HG03432 (cell line): ENCODE measurements at regions not wholly inside any gene's neighbourhood (a gene's known extent, or its start where the extent isn't known, plus 50 kb on each side); places are given as distances from the start of the nearest gene placed in this dataset.
"Not testable (repeated sequence)": the region's sequence is repeated elsewhere in the genome, so short reads cannot be mapped to it uniquely, and the experiment has no call there.

Experiments used
- ATAC-seq: cut with Tn5 transposase; IDR thresholded peaks from one replicate; pipeline ENCODE4 v1.9.1; 2021; ENCODE audit warnings: mild to moderate bottlenecking, moderate library complexity; ENCODE audit not compliant: unreplicated experiment

GRCh38 chr15:79538527-79538926, 106.4 kb downstream of the MINAR1 start:
- no peak for ATAC-seq

- no peak for ATAC-seq
Measured at GRCh38 chr15:79539401-79539800, 107.3 kb downstream of the MINAR1 start.

GRCh38 chr15:79540551-79540950, 108.4 kb downstream of the MINAR1 start:
- no peak for ATAC-seq

DNA sequence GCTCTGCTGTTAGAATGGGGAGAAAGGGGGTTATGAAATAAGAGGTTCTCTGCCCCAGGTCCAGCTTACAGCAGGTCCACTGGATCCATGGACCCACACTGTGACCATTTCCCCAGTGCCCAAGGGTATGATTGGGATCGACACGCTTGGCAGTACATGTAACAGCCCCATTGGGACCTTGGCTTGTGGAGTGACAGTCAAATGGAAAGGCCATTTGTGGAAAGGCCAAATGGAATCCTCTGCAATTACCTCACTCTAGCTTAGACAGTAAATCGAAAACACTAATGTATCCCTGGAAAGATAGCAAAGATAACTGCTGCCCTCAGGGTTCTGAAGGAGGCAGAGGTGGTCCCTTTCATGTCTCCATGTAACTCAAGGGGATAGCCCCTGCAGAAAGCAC, 109.1 kb downstream of the MINAR1 start:
- no peak for ATAC-seq

- no peak for ATAC-seq
Measured at GRCh38 chr15:79543097-79543496, 111.0 kb downstream of the MINAR1 start.

- ATAC-seq, result no peak
Measured at GRCh38 chr15:79549196-79549595, 117.1 kb downstream of the MINAR1 start.

DNA sequence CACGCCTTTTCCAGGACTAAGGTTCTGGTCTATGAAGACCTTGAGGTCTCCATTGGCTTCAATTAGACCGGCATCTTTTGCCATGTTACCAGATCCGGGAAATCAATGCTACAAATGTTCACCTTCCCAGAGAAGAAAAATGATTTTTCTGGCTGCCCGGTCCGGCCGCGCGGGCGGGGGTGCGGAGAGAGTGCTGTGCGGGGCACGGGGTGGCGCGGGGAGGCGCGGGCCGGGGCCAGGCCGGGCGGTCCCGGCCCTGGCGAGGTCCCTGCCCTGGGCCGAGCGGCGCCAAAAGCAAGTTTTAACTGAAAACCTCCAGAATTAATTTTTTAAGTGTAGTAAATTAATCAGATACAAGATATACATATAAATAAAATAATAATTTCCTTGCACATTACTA, 128.2 kb downstream of the MINAR1 start:
- no peak for ATAC-seq

- no peak for ATAC-seq
Measured at GRCh38 chr15:79561982-79562381, 129.8 kb downstream of the MINAR1 start.

GRCh38 chr15:79562403-79562815, 130.3 kb downstream of the MINAR1 start:
- no peak for ATAC-seq

DNA sequence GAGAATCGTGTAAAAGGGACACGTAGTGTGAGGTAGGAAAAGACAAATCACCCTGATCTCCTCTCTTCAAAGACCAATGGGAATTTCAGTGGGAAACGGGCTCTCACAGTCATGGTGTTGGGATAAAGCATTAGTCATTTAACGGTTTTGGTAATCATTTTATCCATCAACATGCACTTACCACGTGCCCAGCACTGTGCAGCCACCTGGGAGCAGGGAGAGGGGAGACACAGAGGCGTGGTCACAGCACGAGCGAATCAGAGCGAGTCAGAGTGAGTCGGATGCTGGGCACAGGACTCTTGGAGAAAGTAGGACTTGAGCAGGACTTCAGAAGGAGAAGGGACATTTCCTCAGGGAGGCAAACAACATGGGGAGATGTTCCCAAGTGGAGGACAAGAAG, 130.8 kb downstream of the MINAR1 start:
- ATAC-seq, result no peak

DNA sequence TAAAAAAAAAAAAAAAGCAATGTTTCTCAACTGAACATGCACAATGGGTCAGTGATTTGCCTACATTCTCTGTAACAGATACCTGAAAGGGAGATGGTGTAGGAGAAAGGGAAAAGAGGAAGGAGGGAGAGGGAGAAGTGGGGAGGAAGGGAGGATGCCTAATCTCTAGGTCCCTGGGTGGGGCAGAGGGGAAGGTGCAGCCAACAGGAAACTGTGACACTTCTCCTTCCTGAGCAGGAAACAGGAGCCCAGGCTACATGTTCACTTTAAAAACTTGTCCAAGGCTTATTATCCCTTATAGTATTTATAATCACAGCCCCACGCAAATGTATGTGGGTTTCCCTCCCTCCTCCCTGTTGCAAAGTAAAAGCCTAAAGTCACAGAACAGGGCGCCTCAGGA, 137.9 kb downstream of the MINAR1 start:
- ATAC-seq, result no peak

DNA sequence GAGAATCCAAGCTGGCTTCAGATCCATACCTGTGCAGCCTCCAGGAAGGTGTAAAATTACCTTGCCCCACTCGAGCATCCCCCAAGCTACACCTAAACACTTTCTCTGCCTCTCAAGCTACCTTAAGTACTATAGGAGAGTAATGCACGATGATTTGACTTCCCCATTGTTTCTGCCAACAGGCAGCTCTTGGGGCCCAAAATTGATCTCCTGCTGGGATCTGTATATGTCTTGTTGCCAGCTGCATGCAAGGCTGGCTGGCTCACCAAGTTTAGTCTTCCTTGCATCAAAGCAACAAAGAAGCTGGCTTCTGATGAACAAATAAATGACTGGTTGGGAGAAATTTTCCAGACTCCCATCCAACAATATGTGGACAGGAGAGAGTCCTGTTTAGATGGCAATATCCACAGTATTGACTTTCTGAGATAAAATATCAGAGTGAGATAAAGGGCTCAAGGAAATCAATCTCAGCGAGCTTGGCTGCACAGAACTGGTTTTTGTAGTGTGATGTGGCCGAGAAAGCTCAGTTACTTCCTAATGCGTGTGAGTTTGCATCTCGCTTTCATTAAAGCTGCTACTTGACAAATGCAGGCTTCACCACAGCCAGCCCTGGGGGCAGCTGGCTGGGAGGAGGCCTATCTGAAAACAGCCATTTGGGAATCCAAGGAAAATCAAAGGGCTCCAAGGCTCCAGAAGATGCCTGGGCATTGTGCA, 140.7 kb downstream of the MINAR1 start:
- ATAC-seq, result no peak

GRCh38 chr15:79574431-79575273, 142.5 kb downstream of the MINAR1 start:
- not testable (repeated sequence) for ATAC-seq

- ATAC-seq, result no peak
Measured at GRCh38 chr15:79582650-79583049, 150.5 kb downstream of the MINAR1 start.

DNA sequence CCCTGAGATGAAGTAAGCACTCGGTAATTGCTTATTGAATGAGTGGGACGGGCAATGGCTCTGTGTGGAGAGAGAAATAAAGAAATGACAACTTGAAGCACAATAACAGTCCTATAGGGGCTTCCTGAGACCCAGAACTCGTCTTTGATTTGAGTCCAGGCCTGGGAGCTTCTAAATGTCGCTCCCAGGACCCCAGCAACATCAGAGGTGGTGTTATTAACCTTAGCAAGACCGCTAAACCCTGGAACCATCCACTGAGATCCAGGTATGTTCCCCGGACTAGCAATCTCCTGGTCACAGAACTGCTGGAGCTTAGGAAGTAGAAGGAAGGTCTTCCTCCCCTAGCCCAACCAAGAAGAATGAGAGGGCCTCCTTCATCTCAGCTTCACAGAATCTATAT, 160.0 kb downstream of the MINAR1 start:
- ATAC-seq, result no peak

GRCh38 chr15:79593119-79593869, 161.2 kb downstream of the MINAR1 start:
- ATAC-seq, result no peak

- no peak for ATAC-seq
Measured at GRCh38 chr15:79595306-79595705, 163.2 kb downstream of the MINAR1 start.

- peak; percentile 94 for ATAC-seq
Measured at GRCh38 chr15:79595995-79596622, 164.0 kb downstream of the MINAR1 start.

DNA sequence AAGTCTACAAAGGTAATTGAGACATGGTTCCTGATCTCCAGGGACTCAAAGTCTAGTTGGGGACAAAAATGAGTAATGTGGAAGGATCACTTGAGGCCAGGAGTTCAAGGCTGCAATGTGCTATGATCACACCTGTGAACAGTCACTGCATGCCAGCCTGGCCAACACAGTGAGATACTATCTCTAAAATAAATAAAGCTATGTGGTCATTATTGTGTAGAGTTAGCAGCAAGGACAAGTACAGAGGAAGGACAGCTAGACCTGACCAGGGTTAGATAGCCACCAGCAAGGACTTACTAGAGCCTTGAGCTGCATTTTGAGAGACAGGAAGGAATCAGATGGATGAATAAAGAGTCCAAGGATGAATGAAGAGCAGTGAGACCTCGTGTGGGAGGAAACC, 166.5 kb downstream of the MINAR1 start:
- no peak for ATAC-seq

DNA sequence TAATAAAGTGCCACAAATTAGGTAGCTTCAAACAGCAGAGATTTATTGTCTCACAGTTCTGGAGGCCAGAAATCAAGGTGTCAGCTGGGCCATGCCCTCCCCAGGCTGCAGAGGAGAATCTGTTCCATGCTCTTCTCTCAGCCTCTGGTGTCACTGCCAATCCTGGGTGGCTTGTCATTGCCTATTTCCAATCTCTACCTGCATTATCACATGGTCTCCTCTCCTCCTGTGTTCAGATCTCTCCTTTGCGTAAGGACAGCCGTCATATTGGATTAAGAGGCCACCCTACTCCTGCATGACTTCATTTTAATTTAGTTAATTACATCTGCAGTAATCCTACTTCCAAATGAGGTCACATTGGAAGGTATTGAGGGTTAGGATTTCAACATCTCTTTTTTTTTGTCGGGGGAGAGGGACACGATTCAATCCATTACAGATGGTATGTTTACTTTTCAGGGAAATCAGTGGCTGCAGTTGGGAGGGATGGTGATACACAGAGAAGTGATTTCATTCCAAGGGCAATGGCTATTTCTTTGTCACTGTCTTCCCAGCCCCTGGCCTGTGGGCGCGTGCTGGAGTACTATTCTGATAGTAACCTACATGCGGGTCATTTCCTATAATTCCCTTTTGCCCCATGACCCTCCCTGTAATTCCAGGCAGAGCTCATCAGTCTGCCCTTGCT, 169.4 kb downstream of the MINAR1 start:
- no peak for ATAC-seq

GRCh38 chr15:79602180-79602579, 170.0 kb downstream of the MINAR1 start:
- no peak for ATAC-seq
